NCI-H2029 treated with DMSO at 0.1 percent for 48 hours (cell line): ENCODE measurements at regions not wholly inside any gene's neighbourhood (a gene's known extent, or its start where the extent isn't known, plus 50 kb on each side); places are given as distances from the start of the nearest gene placed in this dataset.
"Not testable (repeated sequence)": the region's sequence is repeated elsewhere in the genome, so short reads cannot be mapped to it uniquely, and the experiment has no call there.

Source experiments
- DNase-seq: peaks from one replicate; lab custom pipeline; 2025; lab: John Stamatoyannopoulos, UW

- not testable (repeated sequence) for DNase-seq
Observed at GRCh38 chr11:33527738-33528137, 172.9 kb downstream of the C11orf91 start.

GRCh38 chr11:33525789-33526188, 174.8 kb downstream of the C11orf91 start:
- no peak for DNase-seq

GRCh38 chr11:33521384-33521783, 179.2 kb downstream of the C11orf91 start:
- DNase-seq, result no peak

- no peak for DNase-seq
Observed at GRCh38 chr11:33520112-33520511, 180.5 kb downstream of the C11orf91 start.

GRCh38 chr11:33515347-33515746, 185.3 kb downstream of the C11orf91 start:
- DNase-seq, result no peak

GRCh38 chr11:33514079-33514925, 186.3 kb downstream of the C11orf91 start:
- no peak for DNase-seq

- DNase-seq, result no peak
Observed at GRCh38 chr11:33509632-33510031, 191.0 kb downstream of the C11orf91 start.

GRCh38 chr11:33507967-33508366, 192.7 kb downstream of the C11orf91 start:
- no peak for DNase-seq

- DNase-seq, result no peak
Observed at GRCh38 chr11:33507356-33507755, 193.3 kb downstream of the C11orf91 start.

GRCh38 chr11:33505093-33505492, 195.5 kb downstream of the C11orf91 start:
- no peak for DNase-seq

GRCh38 chr11:33500861-33501479, 199.7 kb downstream of the C11orf91 start:
- DNase-seq, result no peak

GRCh38 chr11:33500332-33500731, 200.3 kb downstream of the C11orf91 start:
- DNase-seq, result no peak

GRCh38 chr11:33492596-33492995, 208.0 kb downstream of the C11orf91 start:
- no peak for DNase-seq

GRCh38 chr11:33490842-33491370, 209.7 kb downstream of the C11orf91 start:
- no peak for DNase-seq

GRCh38 chr11:33488971-33489370, 211.7 kb downstream of the C11orf91 start:
- no peak for DNase-seq

- DNase-seq, result no peak
Observed at GRCh38 chr11:33480626-33481025, 220.0 kb downstream of the C11orf91 start.

GRCh38 chr11:33479231-33479630, 221.4 kb downstream of the C11orf91 start:
- DNase-seq, result peak; percentile 94

- DNase-seq, result peak; percentile 89
Observed at GRCh38 chr11:33478111-33478573, 221.0 kb downstream of the HIPK3 start.

- no peak for DNase-seq
Observed at GRCh38 chr11:33476945-33477606, 219.9 kb downstream of the HIPK3 start.

GRCh38 chr11:33475993-33476392, 218.8 kb downstream of the HIPK3 start:
- no peak for DNase-seq

GRCh38 chr11:33474866-33475265, 217.7 kb downstream of the HIPK3 start:
- no peak for DNase-seq

- no peak for DNase-seq
Observed at GRCh38 chr11:33471541-33471940, 214.4 kb downstream of the HIPK3 start.

GRCh38 chr11:33467966-33468365, 210.8 kb downstream of the HIPK3 start:
- DNase-seq, result no peak
